ENCODE measurements at regions not wholly inside any gene's neighbourhood (a gene's known extent, or its start where the extent isn't known, plus 50 kb on each side); places are given as distances from the start of the nearest gene placed in this dataset.
"Not testable (repeated sequence)": the region's sequence is repeated elsewhere in the genome, so short reads cannot be mapped to it uniquely, and the experiment has no call there.

DNA sequence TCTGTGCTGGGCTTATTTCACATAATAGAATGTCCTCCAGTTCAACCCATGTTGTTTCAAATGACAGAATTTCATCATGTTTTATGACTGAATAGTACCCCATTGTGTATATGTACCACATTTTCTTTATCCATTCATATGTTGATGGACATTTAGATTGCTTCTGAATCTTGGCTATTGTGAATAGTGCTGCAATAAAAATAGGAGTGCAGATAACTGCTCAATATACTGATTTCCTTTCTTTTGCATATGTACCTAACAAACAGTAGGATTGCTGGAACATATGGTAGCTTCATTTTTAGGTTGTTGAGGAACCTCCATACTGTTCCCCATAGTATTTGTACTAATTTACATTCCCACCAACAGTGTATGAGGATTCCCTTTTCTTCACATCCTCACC, 491.1 kb downstream of the BRINP3 start:
- no peak for DNase-seq (ENCODE audit: low spot score)

DNA sequence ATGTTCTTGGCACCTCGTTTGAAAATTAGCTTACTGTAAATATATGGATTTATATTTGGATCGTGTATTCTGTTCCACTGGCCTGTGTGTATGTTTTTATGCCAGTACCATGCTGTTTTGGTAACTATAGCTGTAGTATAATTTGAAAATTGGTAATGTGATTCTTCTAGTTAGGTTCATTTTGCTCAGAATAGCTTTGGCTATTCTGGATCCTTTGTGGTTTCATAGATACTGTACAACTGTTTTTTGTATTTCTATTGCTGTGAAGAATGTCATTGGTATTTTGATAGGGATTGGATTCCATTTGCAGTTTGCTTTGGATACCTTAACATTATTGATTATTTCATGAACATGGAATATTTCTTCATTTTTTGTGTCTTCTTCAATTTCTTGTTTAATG, 490.2 kb downstream of the BRINP3 start:
- DNase-seq (ENCODE audit: low spot score) = no peak

DNA sequence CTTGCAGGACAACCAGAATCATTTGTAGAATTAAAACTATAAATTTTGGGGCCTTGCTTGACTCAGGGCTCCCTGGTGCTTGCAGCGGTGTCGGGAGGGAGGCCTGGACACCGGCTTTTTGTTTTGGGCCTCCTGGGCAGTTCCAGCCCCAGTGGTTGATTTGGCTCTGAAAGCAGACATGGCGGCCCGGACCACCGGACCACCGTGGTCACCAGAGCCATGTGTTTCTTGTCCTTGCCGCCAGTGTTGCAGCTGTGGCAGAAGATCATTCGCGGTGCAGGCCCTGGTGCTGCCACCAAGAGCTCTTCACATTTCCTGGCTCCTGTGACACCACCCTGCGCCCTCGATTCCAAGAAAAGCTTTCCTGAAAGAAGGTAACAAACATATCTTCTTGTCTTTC, 484.8 kb downstream of the BRINP3 start:
- DNase-seq (ENCODE audit: low spot score) = no peak

DNA sequence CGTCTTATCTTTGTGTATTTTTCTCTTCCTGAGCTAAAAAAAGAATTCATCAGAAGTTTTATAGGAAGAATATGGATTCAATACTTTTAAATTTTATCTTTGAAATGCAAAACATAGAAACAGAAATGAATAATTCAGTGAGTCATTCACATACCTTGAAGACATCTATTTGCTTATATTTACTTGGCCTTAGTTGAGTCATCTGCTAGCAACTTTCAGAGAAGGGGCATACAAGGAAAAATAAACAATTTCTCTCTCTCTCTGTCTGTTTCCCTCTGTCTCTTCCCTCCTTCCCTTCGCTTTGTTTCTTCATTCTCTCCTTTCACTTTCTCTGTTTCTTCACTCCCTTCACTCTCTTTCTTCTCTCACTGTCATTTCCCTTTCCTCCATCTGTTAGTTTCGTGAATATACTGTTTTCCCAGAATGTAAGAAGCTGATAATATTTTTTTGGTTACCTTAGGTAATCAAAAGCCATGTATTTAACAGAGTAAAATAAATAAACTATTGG, 477.2 kb downstream of the BRINP3 start:
- no peak for DNase-seq (ENCODE audit: low spot score)

DNA sequence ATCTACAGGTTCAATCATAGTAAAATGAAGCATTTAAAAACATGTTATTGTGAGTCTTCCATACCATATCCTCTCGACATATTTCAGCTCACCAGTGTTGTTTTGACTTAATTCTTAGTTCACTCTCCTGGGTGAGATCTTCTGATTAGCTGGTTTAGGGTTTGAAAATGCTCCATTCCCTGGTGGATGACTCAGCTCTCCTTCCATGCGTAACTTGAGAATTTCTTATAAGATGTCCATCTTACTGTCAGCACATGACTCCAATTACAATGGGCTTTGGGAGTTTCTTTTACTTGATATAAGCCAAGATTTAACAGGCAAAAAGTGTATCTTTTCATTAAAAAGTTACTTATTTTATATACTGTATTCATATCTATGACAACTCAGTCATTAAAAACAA, 476.5 kb downstream of the BRINP3 start:
- no peak for DNase-seq (ENCODE audit: low spot score)

DNA sequence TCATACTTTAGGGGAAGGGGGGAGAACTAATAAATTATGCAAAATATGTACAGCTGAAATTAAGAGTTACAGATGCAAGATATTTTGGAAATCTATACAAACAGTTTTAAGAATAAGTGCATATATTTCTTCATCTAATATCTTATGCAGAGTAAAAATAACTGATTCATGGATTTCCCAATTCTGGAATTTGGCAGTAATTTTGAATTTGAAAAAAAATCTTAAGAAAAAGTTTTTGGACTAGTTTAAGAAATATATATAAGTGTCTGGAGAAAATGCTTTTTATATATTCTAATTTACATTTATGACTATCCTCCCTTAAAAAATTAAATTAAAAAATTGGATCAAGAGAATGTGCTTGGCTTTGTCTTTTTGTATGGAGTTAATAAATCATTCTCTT, 474.3 kb downstream of the BRINP3 start:
- DNase-seq (ENCODE audit: low spot score) = no peak

DNA sequence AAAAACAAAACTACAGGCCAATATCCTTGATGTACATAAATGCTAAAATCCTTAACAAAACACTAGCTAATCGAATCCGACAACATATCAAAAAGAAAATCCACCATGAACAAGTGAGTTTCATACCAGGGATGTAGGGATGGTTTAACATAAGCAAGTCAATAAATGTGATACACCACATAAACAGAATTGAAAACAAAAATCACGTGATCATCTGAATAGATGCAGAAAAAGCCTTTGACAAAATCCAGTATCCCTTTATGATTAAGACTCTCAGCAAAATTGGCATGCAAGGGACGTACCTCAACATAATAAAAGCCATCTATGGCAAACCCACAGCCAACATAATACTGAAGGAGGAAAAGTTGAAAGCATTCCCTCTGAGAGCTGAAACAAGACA, 466.1 kb downstream of the BRINP3 start:
- no peak for DNase-seq (ENCODE audit: low spot score)

DNA sequence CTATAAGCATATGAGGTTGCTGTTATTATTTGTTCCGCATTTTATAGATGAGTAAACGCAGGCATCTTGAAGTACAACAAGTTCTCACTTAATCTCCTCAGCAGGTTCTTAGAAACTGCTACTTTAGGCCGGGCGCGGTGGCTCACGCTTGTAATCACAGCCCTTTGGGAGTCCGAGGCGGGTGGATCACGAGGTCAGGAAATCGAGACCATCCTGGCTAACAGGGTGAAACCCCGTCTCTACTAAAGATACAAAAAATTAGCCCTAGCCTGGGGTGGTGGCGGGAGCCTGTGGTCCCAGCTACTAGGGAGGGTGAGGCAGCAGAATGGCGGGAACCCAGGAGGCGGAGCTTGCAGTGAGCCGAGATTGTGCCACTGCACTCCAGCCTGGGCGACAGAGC, 458.5 kb downstream of the BRINP3 start:
- DNase-seq (ENCODE audit: low spot score) = not testable (repeated sequence)

DNA sequence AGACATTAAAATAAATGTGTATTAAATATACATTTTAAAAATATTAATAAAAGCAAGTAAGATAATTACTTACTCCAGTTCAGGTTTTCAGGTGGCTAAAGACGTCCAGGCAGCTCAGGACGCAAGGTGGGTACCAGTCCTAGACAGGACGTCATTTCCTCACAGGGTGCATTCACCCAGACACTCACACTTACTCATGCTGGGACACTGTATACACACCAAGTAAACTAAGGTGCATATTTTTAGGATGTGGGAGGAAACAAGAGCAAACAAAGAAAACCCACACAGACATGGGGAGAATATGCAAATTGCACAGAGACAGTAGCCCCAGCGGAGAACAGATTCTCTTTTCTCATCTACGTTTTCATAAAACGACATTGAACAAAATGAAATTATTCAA, 457.9 kb downstream of the BRINP3 start:
- DNase-seq (ENCODE audit: low spot score) = no peak

DNA sequence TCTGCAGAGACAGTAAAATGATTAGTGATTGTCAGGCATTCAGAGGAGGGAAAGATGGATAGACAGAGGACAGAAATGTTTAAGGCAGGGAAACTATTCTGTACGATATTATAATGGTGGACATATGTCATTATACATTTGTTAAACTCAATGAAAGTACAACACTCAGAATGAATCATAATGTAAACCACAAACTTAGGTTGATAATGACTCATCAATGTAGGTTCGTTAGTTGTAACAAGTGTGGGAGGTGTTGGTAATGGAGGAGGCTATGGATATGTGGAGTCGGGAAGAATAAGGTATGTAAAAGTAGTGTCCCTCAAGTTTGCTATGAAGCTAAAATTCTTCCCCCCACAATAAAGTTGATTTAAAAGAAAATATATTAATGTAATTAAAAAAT, 455.0 kb downstream of the BRINP3 start:
- no peak for DNase-seq (ENCODE audit: low spot score)

DNA sequence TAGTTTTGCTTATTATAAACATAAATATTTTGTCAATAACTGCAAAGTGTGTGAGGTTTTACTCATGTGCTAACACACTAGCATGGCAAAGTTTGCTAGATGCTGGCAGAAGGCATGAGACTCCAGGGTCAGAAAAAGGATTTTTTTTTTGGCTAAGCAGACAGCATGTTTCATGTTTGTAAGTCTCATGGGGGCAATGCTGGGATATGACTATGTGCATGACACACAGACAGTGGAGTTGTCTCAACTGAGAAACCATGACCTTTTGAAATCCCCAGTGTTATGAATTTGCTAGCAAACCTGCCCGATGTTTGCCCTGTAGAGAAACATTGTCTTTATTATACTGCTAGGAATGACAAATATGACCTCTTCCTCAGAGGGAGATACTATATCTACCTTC, 448.2 kb downstream of the BRINP3 start:
- DNase-seq (ENCODE audit: low spot score) = no peak

DNA sequence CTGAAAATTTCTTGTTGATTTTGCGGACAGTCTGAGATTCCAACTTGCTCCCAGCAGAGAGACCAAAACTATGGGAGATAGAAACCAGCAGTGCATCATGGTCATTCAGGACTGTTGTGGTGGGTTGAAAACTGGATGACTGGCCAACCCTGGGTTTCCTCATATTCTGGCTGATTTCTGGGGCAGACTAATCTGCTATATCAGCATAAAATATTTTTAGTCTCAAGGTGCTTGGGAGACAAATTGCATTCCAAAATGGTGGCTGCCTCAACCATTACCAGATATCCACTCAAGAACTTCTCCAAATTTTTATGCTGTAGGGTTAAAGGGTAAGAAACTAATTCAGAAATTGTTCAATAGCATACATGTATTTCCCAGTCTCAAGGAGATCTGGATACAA, 434.0 kb downstream of the BRINP3 start:
- DNase-seq (ENCODE audit: low spot score) = no peak

DNA sequence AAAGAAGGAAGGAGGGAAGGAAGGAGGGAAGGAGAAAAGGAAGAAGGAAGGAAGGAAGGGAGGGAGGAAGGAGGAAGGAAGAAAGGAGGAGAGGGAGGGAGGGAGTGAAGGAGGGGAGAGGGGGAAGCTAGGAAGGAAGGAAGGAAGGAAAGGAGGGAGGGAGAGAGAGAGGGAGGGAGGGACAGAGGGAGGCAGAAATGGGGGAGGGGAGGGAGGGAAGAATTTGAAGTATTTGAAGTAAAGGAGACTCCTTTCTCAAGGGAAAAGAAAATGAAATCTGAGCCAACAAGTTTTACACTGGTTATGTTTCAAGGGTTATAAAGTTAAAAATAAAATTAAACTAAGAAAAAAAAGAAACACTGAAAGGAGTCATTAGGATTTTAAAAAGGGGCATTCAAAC, 431.4 kb downstream of the BRINP3 start:
- DNase-seq (ENCODE audit: low spot score) = no peak

All from AG20443 (cell line).